Prostate gland (tissue), 2 donors: ENCODE measurements at regions not wholly inside any gene's neighbourhood (a gene's known extent, or its start where the extent isn't known, plus 50 kb on each side); places are given as distances from the start of the nearest gene placed in this dataset.

Experiments used
- POLR2A ChIP-seq: fragments of 450-650 bp; IDR thresholded peaks from one replicate; pipeline ENCODE4 v1.6.1; 2016; ENCODE audit warnings: antibody characterized with exemption, mild to moderate bottlenecking
- TF ChIP-seq, protein P1 (sequence below), 4 experiments: fragments of 200-600 bp in 2 of 4; fragments of 450-650 bp in 2 of 4; sonication (generic) in 2 of 4; IDR thresholded peaks; 1 replicate in 3 of 4; 2 replicates in 1 of 4; pipeline ENCODE4 v1.5.1; 2016 to 2019; ENCODE audit warnings: antibody characterized with exemption in 4 of 4, mild to moderate bottlenecking in 2 of 4, moderate library complexity in 2 of 4

DNA sequence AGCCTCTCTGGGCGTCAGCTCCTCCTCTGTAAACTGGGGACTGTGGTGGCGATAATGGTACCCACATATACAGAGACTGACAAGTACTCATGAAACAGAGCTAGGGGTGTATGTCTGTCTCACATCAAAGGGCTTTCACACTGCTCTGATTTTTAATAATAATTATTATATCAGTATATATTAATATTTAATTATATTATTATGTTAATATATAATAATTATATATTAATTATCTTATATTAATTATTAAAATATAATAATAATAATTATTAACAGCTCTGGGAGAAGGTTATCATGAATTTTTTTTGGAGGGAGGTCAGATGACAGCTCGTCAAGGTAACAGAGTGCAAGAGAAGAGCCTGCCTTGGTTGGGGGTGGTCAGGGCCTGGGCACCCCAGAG is 173.6 kb downstream of the NRN1 start:
- TF ChIP-seq, protein P1, sequence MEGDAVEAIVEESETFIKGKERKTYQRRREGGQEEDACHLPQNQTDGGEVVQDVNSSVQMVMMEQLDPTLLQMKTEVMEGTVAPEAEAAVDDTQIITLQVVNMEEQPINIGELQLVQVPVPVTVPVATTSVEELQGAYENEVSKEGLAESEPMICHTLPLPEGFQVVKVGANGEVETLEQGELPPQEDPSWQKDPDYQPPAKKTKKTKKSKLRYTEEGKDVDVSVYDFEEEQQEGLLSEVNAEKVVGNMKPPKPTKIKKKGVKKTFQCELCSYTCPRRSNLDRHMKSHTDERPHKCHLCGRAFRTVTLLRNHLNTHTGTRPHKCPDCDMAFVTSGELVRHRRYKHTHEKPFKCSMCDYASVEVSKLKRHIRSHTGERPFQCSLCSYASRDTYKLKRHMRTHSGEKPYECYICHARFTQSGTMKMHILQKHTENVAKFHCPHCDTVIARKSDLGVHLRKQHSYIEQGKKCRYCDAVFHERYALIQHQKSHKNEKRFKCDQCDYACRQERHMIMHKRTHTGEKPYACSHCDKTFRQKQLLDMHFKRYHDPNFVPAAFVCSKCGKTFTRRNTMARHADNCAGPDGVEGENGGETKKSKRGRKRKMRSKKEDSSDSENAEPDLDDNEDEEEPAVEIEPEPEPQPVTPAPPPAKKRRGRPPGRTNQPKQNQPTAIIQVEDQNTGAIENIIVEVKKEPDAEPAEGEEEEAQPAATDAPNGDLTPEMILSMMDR (IDR thresholded peaks at IDR 0.05) = no peak
- TF ChIP-seq POLR2A = no peak
